Stimulated activated naive CD8-positive, alpha-beta T cell treated with anti-CD3 and anti-CD28 coated beads, Interleukin-15, amount 100 ng/mL, for 72 hours (primary cell): ENCODE measurements at regions not wholly inside any gene's neighbourhood (a gene's known extent, or its start where the extent isn't known, plus 50 kb on each side); places are given as distances from the start of the nearest gene placed in this dataset.

Source experiments
- ATAC-seq: fragments of 150-1000 bp; cut with Tn5 transposase; 2 replicates; pipeline ENCODE4 v1.10.0; 2021; ENCODE audit warnings: mild to moderate bottlenecking, moderate library complexity
- DNase-seq, 2 donors: peaks; one replicate each; pipeline ENCODE4 v3.0.0; 2021 to 2022
- H3K27ac Mint-ChIP-seq, 2 donors: one replicate each; pipeline ENCODE4 v1.8.0; 2022; ENCODE audit warnings: mild to moderate bottlenecking in 2 of 2, mixed read lengths in 2 of 2, moderate library complexity in 2 of 2
- H3K27me3 Mint-ChIP-seq: one replicate; pipeline ENCODE4 v1.8.0; 2022; ENCODE audit warnings: mixed read lengths
- H3K4me1 Mint-ChIP-seq: one replicate; pipeline ENCODE4 v1.8.0; 2022; ENCODE audit warnings: mild to moderate bottlenecking, mixed read lengths
- H3K4me3 Mint-ChIP-seq, 2 donors: one replicate each; pipeline ENCODE4 v1.8.0; 2022; ENCODE audit warnings: mild to moderate bottlenecking in 2 of 2, mixed read lengths in 2 of 2, moderate library complexity in 1 of 2
- H3K9me3 Mint-ChIP-seq, 2 donors: one replicate each; pipeline ENCODE4 v1.8.0; 2022; ENCODE audit warnings: mixed read lengths in 2 of 2

DNA sequence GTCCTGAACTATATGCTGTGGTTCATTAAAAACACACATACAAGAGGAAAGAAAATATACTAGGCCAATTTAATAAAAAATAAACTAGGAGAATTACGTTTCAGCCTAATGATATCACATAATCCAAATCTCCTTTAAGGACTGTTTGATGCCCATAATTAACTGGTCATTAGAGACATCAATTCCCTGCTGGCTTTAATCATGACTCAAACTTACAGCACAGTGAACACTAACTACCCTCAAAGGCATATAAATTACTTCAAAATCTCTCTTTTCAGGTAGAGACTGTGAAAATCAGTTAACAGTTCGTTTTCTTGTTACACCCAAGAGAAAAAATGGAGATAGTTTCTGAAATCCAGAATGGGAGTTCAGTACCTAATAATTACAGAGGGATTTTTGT is 567.4 kb downstream of the CBLN2 start:
- Mint-ChIP-seq H3K4me1 (no peaks in the 10 kb centered on the region), H3K9me3 (no peaks in the 10 kb centered on the region), H3K4me3 (no peak overlapping the region), H3K27me3 (no peaks in the 10 kb centered on the region), H3K27ac (no peak overlapping the region)
- no peak for ATAC-seq
- DNase-seq = no peak

DNA sequence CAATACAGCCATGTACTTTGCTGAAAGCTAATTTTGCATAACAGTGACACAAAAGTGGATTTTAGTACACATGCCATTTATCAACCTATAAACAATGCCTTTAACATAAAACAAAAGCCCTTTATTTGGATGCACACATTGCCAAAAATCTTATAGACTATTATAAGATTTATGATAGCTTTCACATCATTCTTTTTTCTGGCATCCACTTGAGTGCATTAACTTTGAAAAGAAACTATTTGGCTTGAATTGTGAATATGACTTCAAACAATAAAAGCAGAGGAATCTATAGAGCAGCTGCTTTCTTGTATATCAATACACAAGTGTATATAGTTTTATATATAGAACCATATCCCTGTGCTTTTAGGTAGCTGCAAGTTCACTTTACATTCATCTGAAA is 577.4 kb downstream of the CBLN2 start:
- no peak for ATAC-seq
- DNase-seq = no peak
- H3K27me3 Mint-ChIP-seq = no peaks in the 10 kb centered on the region
- no peak overlapping the region for H3K27ac Mint-ChIP-seq
- H3K4me1 Mint-ChIP-seq = no peaks in the 10 kb centered on the region
- no peak overlapping the region for H3K4me3 Mint-ChIP-seq
- H3K9me3 Mint-ChIP-seq = peaks cover 6 to 9% of the 10 kb centered on the region in 2 donors

DNA sequence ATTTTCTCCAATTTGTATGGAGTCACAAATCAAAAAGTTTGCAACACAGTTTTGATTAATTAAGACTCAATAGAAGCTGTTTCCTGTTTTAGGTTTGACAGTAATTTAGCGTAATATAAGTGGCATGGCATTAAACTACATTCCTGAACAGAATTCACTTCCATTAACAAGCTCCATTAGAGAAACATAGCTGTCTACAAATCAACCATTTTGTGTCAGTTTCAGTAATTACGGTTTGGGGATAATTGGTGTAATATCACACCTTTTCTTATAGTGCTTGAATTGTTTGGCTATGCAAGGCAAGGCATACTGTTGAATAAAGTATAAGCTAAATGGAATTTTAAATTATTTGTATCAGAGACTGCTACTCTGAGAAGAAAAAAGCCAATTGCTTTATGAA is 585.5 kb downstream of the CBLN2 start:
- Mint-ChIP-seq H3K4me1 (no peaks in the 10 kb centered on the region), H3K4me3 (no peak overlapping the region), H3K27ac (no peak overlapping the region), H3K27me3 (no peaks in the 10 kb centered on the region), H3K9me3 (peaks cover 0 to 4% of the 10 kb centered on the region in 2 donors)
- no peak for ATAC-seq
- no peak for DNase-seq

DNA sequence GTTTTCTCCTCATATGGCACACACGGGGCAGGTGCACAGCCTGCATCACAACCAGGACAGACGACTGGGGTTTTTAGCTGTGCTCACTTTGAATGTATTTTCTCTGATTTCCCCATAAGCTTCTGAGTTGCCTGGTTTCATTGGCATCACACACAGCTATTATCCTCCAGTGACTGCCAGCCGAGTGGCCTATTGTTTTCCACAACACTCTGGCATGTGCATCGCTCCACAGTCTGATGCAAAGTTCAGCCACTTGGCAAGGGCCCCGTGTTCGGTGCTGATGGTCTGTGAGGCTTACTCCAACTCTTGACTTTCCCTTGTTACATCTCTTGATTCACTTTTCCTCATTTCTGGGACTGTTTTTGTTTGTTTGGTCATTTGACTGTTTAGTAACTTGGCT is 593.1 kb downstream of the CBLN2 start:
- Mint-ChIP-seq H3K4me1 (no peaks in the 10 kb centered on the region), H3K9me3 (no peaks in the 10 kb centered on the region), H3K27ac (no peak overlapping the region), H3K4me3 (no peak overlapping the region), H3K27me3 (no peaks in the 10 kb centered on the region)
- DNase-seq (no peak), ATAC-seq (no peak)

- no peak overlapping the region for H3K27ac Mint-ChIP-seq
- no peaks in the 10 kb centered on the region for H3K27me3 Mint-ChIP-seq
- ATAC-seq (no peak), DNase-seq (no peak)
- no peak overlapping the region for H3K4me3 Mint-ChIP-seq
- no peaks in the 10 kb centered on the region for H3K4me1 Mint-ChIP-seq
- H3K9me3 Mint-ChIP-seq = no peaks in the 10 kb centered on the region
Observed at GRCh38 chr18:71942433-71942832, 601.7 kb downstream of the CBLN2 start.

GRCh38 chr18:71939483-71939882 is 604.7 kb downstream of the CBLN2 start:
- Mint-ChIP-seq H3K4me1 (no peaks in the 10 kb centered on the region), H3K9me3 (no peaks in the 10 kb centered on the region)
- ATAC-seq = no peak

GRCh38 chr18:71936744-71937143 is 607.4 kb downstream of the CBLN2 start:
- Mint-ChIP-seq H3K27ac (no peak overlapping the region), H3K4me3 (no peak overlapping the region), H3K9me3 (no peaks in the 10 kb centered on the region), H3K27me3 (no peaks in the 10 kb centered on the region), H3K4me1 (no peaks in the 10 kb centered on the region)
- DNase-seq (no peak), ATAC-seq (no peak)

More at GRCh38 chr18:71939483-71939882, 604.7 kb downstream of the CBLN2 start:
- Mint-ChIP-seq H3K27ac (no peak overlapping the region), H3K27me3 (no peaks in the 10 kb centered on the region), H3K4me3 (no peak overlapping the region)
- no peak for DNase-seq

DNA sequence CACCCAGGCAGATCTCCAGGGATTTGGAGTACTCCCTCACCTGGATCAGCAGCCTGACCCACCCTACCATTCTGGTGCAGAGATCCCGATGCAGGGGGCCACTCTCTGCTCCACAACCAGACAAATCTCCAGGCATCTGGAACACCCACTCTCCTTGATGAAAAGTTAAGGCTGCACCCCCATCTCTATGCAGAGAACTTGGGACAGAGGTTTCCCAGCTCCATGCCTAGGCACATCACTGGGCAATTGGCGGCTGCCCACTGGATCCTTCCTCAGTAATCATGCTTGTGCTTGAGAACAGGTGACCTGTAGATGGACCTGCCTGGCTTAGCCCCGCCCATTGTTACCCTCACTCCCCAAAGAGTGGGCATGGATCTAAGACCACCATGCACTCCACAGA is 624.9 kb downstream of the CBLN2 start:
- H3K4me3 Mint-ChIP-seq = no peak overlapping the region
- no peaks in the 10 kb centered on the region for H3K4me1 Mint-ChIP-seq
- ATAC-seq = no peak
- H3K27ac Mint-ChIP-seq = no peak overlapping the region
- peaks cover 10 to 34% of the 10 kb centered on the region in 2 donors for H3K9me3 Mint-ChIP-seq
- H3K27me3 Mint-ChIP-seq = no peaks in the 10 kb centered on the region
- no peak for DNase-seq

GRCh38 chr18:71913641-71914040 is 630.5 kb downstream of the CBLN2 start:
- no peak overlapping the region for H3K27ac Mint-ChIP-seq
- no peak overlapping the region for H3K4me3 Mint-ChIP-seq
- ATAC-seq (no peak), DNase-seq (no peak)
- H3K4me1 Mint-ChIP-seq = no peaks in the 10 kb centered on the region
- H3K9me3 Mint-ChIP-seq = no peaks in the 10 kb centered on the region
- no peaks in the 10 kb centered on the region for H3K27me3 Mint-ChIP-seq

GRCh38 chr18:71902482-71902881 is 641.7 kb downstream of the CBLN2 start:
- Mint-ChIP-seq H3K27ac (no peak overlapping the region), H3K4me1 (no peaks in the 10 kb centered on the region), H3K4me3 (no peak overlapping the region), H3K9me3 (no peaks in the 10 kb centered on the region), H3K27me3 (no peaks in the 10 kb centered on the region)
- no peak for ATAC-seq
- DNase-seq = no peak

DNA sequence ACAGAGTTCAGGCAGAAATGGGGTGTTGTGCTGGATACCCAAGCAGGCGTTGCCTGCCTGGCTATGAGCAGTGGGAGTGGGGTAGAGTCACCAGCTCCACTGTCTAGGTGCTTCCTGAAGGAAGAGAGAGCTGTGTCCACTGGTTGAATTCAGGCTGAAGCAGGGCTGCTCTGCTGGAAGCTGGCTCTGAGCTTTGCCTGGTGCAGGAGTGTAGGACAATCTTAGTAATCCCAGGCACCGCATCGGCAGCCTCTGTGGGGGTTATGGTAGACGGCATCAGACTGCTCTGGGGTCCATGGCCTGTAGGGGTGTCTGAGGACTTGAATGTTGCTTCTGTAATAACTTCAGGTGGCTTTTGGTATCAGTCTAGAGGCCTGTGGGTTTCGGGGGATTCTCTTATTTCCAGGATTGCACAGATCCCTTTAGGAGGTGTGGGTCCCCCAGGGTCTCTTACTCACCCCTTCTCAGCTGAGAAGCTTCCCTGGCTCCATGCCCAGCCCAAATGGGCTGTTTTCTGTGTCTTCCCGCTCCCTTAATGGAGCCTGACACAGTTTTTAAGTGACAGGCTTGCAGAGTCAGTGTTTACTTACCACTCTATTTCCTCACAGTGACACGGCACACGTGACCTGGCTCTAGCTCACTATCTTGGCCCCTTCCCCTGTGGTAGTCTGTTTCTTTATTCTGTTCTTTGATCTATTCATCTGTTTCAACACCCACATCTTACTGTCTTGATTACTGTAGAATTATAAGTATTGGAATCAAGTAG is 644.3 kb downstream of the CBLN2 start:
- Mint-ChIP-seq H3K27me3 (no peaks in the 10 kb centered on the region), H3K4me1 (no peaks in the 10 kb centered on the region), H3K9me3 (no peaks in the 10 kb centered on the region), H3K4me3 (no peak overlapping the region), H3K27ac (no peak overlapping the region)
- DNase-seq = no peak
- ATAC-seq = peak; percentile 9

DNA sequence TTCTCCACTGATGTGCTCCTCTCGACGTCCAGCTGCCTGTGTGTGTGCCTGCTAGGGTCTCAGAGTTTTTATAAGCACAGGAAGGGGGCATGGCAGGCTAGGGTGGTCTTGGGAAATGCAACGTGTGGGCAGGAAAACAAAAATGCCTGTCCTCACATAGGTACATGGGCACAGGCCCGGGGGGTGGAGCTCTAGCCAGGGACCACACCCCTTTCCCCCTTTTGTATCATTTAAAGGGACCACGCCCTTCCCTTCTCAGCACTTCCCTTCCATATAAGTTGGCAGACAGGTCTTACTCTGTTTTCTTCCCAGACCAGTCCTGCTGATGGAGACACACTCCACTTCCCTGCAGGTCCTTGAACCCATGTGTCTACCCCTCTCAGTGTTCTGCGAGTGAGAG is 645.0 kb downstream of the CBLN2 start:
- Mint-ChIP-seq H3K4me3 (no peak overlapping the region), H3K9me3 (no peaks in the 10 kb centered on the region), H3K27ac (no peak overlapping the region), H3K27me3 (no peaks in the 10 kb centered on the region), H3K4me1 (no peaks in the 10 kb centered on the region)
- ATAC-seq = no peak
- no peak for DNase-seq

DNA sequence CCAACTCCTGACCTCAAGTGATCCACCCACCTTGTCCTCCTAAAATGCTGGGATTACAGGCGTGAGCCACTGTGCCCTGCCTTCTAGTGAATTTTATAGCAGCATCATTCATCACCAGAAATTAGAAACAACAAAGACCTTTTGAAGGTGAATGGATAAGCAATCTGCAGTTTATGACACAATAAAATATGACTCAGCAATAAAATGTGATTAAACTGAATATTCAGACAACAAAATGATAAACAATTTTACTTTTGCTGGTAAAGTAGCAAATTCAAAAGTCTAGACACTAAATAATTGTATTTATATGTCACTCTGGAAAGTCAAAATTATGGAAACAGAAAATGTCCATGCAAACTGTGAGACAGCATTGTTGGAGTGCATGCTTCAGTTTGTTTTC is 656.6 kb downstream of the CBLN2 start:
- no peaks in the 10 kb centered on the region for H3K4me1 Mint-ChIP-seq
- no peak overlapping the region for H3K27ac Mint-ChIP-seq
- no peaks in the 10 kb centered on the region for H3K27me3 Mint-ChIP-seq
- no peak for DNase-seq
- no peak overlapping the region for H3K4me3 Mint-ChIP-seq
- peaks cover 8 to 11% of the 10 kb centered on the region in 2 donors for H3K9me3 Mint-ChIP-seq
- ATAC-seq = no peak

GRCh38 chr18:71878226-71878625 is 665.9 kb downstream of the CBLN2 start:
- Mint-ChIP-seq H3K4me1 (no peaks in the 10 kb centered on the region), H3K27ac (no peak overlapping the region), H3K9me3 (no peaks in the 10 kb centered on the region), H3K27me3 (no peaks in the 10 kb centered on the region), H3K4me3 (no peak overlapping the region)
- DNase-seq (no peak), ATAC-seq (no peak)

GRCh38 chr18:71873695-71874094 is 670.4 kb downstream of the CBLN2 start:
- DNase-seq = no peak
- Mint-ChIP-seq H3K27me3 (no peaks in the 10 kb centered on the region), H3K9me3 (no peaks in the 10 kb centered on the region), H3K4me1 (no peaks in the 10 kb centered on the region), H3K4me3 (no peak overlapping the region), H3K27ac (no peak overlapping the region)
- no peak for ATAC-seq

DNA sequence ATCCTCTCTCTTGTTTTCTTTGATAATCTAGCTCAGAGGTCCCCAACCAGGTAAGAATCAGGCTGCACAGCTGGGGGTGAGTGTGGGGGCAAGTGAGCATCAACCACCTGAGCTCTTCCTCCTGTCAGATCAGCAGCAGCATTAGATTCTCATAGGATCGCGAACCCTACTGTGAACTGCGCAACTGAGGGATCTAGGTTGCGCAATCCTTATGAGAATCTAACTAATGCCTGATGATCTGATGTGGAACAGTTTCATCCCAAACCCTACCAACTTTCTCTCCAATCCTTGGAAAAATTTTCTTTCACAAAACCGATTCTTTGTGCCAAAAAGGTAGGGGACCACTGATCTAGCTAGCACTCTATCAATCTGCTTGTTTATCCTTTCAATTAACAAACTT is 678.3 kb downstream of the CBLN2 start:
- DNase-seq (no peak), ATAC-seq (no peak)
- Mint-ChIP-seq H3K4me3 (no peak overlapping the region), H3K4me1 (no peaks in the 10 kb centered on the region), H3K9me3 (no peaks in the 10 kb centered on the region), H3K27me3 (no peaks in the 10 kb centered on the region), H3K27ac (no peak overlapping the region)

GRCh38 chr18:71850602-71851001 is 693.5 kb downstream of the CBLN2 start:
- DNase-seq (no peak), ATAC-seq (no peak)
- no peaks in the 10 kb centered on the region for H3K27me3 Mint-ChIP-seq
- no peak overlapping the region for H3K27ac Mint-ChIP-seq
- H3K4me3 Mint-ChIP-seq = no peak overlapping the region
- peaks cover 23 to 27% of the 10 kb centered on the region in 2 donors for H3K9me3 Mint-ChIP-seq
- H3K4me1 Mint-ChIP-seq = no peaks in the 10 kb centered on the region
